RKO (cell line): ENCODE measurements at regions not wholly inside any gene's neighbourhood (a gene's known extent, or its start where the extent isn't known, plus 50 kb on each side); places are given as distances from the start of the nearest gene placed in this dataset.
A peak's percentile ranks its signal among the peaks of the same experiment; 100 is the strongest.
"Not testable (repeated sequence)": the region's sequence is repeated elsewhere in the genome, so short reads cannot be mapped to it uniquely, and the experiment has no call there.

Experiments
- DNase-seq: peaks from one replicate; pipeline ENCODE4 v3.0.0-alpha.2; 2016; ENCODE audit warnings: low spot score

GRCh38 chr3:153268564-153269279, 106.7 kb downstream of the RAP2B start:
- DNase-seq, result no peak

- no peak for DNase-seq
These were observed 107.7 kb downstream of the RAP2B start for GRCh38 chr3:153269730-153270129.

- DNase-seq, result no peak
These were observed 111.2 kb downstream of the RAP2B start for GRCh38 chr3:153273217-153273616.

GRCh38 chr3:153273767-153274435, 111.9 kb downstream of the RAP2B start:
- peak; percentile 59 for DNase-seq

GRCh38 chr3:153274561-153274960, 112.5 kb downstream of the RAP2B start:
- no peak for DNase-seq

- DNase-seq, result no peak
These were observed 113.5 kb downstream of the RAP2B start for GRCh38 chr3:153275514-153275913.

GRCh38 chr3:153277029-153277428, 115.0 kb downstream of the RAP2B start:
- no peak for DNase-seq

GRCh38 chr3:153281236-153281997, 119.4 kb downstream of the RAP2B start:
- DNase-seq, result not testable (repeated sequence)

GRCh38 chr3:153282355-153282754, 120.3 kb downstream of the RAP2B start:
- DNase-seq, result no peak

GRCh38 chr3:153284282-153284938, 122.4 kb downstream of the RAP2B start:
- peak; percentile 92 for DNase-seq

- DNase-seq, result no peak
These were observed 123.2 kb downstream of the RAP2B start for GRCh38 chr3:153285194-153285641.

GRCh38 chr3:153285982-153286381, 124.0 kb downstream of the RAP2B start:
- no peak for DNase-seq

- DNase-seq, result no peak
These were observed 125.0 kb downstream of the RAP2B start for GRCh38 chr3:153287017-153287416.

GRCh38 chr3:153289334-153289808, 127.3 kb downstream of the RAP2B start:
- DNase-seq, result peak; percentile 75

- no peak for DNase-seq
These were observed 128.4 kb downstream of the RAP2B start for GRCh38 chr3:153290268-153291015.

GRCh38 chr3:153291059-153291685, 129.1 kb downstream of the RAP2B start:
- DNase-seq, result peak; percentile 48

GRCh38 chr3:153293265-153293664, 131.2 kb downstream of the RAP2B start:
- DNase-seq, result no peak

GRCh38 chr3:153295901-153296300, 133.9 kb downstream of the RAP2B start:
- DNase-seq, result no peak

GRCh38 chr3:153305189-153305588, 143.2 kb downstream of the RAP2B start:
- no peak for DNase-seq

GRCh38 chr3:153311541-153311940, 149.5 kb downstream of the RAP2B start:
- DNase-seq, result no peak
